ENCODE measurements at regions not wholly inside any gene's neighbourhood (a gene's known extent, or its start where the extent isn't known, plus 50 kb on each side); places are given as distances from the start of the nearest gene placed in this dataset.

- TF ChIP-seq CTCF (conservative IDR thresholded peaks at IDR 0.05; ENCODE audit: control insufficient read depth, insufficient read depth, low read depth, low read length): no peak
- H3K4me3 ChIP-seq (ENCODE audit: control insufficient read depth, low read depth, low read length): no peak overlapping the region
- DNase-seq (ENCODE audit: low read depth): no peak
Observed at GRCh38 chr14:86722612-86723253, 1192.8 kb downstream of the FLRT2 start.

DNA sequence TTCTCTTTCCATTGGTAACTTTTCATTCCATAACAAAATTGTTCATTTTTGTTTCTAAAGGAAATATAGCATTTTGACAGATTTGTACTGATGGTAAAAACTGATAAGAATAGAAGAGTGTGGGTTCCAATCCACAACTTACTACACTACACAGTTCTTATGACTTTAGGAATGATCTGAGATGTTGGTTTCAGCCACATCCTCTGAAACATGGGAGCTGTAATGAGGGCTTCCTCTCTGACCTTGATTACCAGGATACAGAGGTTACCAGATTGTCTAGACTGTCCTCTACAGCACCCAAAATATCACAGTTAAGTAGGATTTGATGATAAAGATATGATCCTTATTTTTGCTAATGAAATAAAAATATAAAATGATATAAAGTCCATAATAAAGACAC lies 1184.6 kb downstream of the FLRT2 start:
- no peak for TF ChIP-seq CTCF (conservative IDR thresholded peaks at IDR 0.05; ENCODE audit: control insufficient read depth, insufficient read depth, low read depth, low read length)
- no peak for DNase-seq (ENCODE audit: low read depth)
- H3K4me3 ChIP-seq (ENCODE audit: control insufficient read depth, low read depth, low read length): no peak overlapping the region

- no peak for TF ChIP-seq CTCF (conservative IDR thresholded peaks at IDR 0.05; ENCODE audit: control insufficient read depth, insufficient read depth, low read depth, low read length)
- no peak for DNase-seq (ENCODE audit: low read depth)
- H3K4me3 ChIP-seq (ENCODE audit: control insufficient read depth, low read depth, low read length): no peak overlapping the region
Observed at GRCh38 chr14:86714153-86714552, 1184.2 kb downstream of the FLRT2 start.

GRCh38 chr14:86712727-86713126 lies 1182.8 kb downstream of the FLRT2 start:
- no peak for DNase-seq (ENCODE audit: low read depth)
- TF ChIP-seq CTCF (conservative IDR thresholded peaks at IDR 0.05; ENCODE audit: control insufficient read depth, insufficient read depth, low read depth, low read length): no peak
- no peak overlapping the region for H3K4me3 ChIP-seq (ENCODE audit: control insufficient read depth, low read depth, low read length)

GRCh38 chr14:86712176-86712575 lies 1182.2 kb downstream of the FLRT2 start:
- no peak for DNase-seq (ENCODE audit: low read depth)
- no peak for TF ChIP-seq CTCF (conservative IDR thresholded peaks at IDR 0.05; ENCODE audit: control insufficient read depth, insufficient read depth, low read depth, low read length)
- H3K4me3 ChIP-seq (ENCODE audit: control insufficient read depth, low read depth, low read length): no peak overlapping the region

DNA sequence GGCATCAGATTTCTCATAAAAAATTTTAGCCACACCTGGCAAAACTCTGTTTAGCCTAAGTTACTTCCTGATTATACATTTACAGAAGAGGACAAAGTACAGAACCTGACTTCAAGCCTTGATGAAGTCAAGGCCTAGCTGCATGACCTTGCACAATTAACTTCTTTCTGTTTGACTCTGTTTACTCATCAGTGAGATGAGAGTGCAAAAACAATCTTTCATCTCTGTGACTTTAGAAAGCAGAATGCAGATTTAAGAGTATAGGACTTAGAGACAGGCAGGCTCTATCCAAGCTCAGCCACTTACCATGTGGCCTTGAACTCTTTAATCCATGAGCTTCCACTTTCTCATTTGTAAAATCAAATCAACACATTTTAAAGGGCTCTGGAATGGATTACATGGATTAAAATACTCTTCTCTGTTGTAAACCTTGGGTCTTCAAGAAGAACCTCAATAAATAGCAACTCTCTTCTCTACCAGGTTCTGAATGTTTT lies 1178.9 kb downstream of the FLRT2 start:
- no peak for TF ChIP-seq CTCF (conservative IDR thresholded peaks at IDR 0.05; ENCODE audit: control insufficient read depth, insufficient read depth, low read depth, low read length)

GRCh38 chr14:86707071-86707470 lies 1177.1 kb downstream of the FLRT2 start:
- H3K4me3 ChIP-seq (ENCODE audit: control insufficient read depth, low read depth, low read length): no peak overlapping the region
- no peak for TF ChIP-seq CTCF (conservative IDR thresholded peaks at IDR 0.05; ENCODE audit: control insufficient read depth, insufficient read depth, low read depth, low read length)

More for the DNA sequence above, 1178.9 kb downstream of the FLRT2 start:
- no peak overlapping the region for H3K4me3 ChIP-seq (ENCODE audit: control insufficient read depth, low read depth, low read length)
- no peak for DNase-seq (ENCODE audit: low read depth)

More at GRCh38 chr14:86707071-86707470, 1177.1 kb downstream of the FLRT2 start:
- no peak for DNase-seq (ENCODE audit: low read depth)
